ENCODE measurements at regions not wholly inside any gene's neighbourhood (a gene's known extent, or its start where the extent isn't known, plus 50 kb on each side); places are given as distances from the start of the nearest gene placed in this dataset.
"Not testable (repeated sequence)": the region's sequence is repeated elsewhere in the genome, so short reads cannot be mapped to it uniquely, and the experiment has no call there.

DNA sequence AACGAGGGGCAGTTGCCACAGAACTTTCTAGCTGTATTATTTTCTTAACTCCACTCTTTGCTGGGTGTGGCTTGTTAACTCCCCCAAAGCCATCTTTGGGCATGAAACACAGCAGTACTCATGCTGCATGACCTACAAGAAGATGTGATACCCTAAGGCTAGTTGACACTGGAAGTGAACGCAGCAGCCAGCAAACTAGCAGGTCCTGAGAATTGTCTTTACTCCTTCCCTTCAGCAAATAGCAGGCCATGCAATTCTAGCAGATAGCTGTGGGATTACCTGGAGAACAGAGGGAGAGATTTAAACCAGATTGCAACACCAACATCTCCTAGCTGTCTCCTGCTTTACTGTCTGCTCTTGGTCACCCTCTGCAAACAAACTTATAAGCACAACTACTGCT, 688.0 kb upstream of the ZWINT start:
- H3K27me3 Mint-ChIP-seq, result no peaks in the 10 kb centered on the region
- peaks cover 19% of the 10 kb centered on the region for H3K9me3 Mint-ChIP-seq
- H3K4me3 Mint-ChIP-seq, result no peak overlapping the region
- intact Hi-C loops (cut with micrococcal nuclease), result no loop called here
- no peak overlapping the region for H3K27ac Mint-ChIP-seq
- H3K4me1 Mint-ChIP-seq (ENCODE audit: low read depth), result no peaks in the 10 kb centered on the region
- H3K36me3 Mint-ChIP-seq (ENCODE audit: low read depth), result no peaks in the 10 kb centered on the region

GRCh38 chr10:57038531-57038930, 677.5 kb upstream of the ZWINT start:
- Mint-ChIP-seq H3K27ac (no peak overlapping the region), H3K4me1 (ENCODE audit: low read depth) (no peaks in the 10 kb centered on the region), H3K27me3 (no peaks in the 10 kb centered on the region), H3K36me3 (ENCODE audit: low read depth) (no peaks in the 10 kb centered on the region), H3K9me3 (no peaks in the 10 kb centered on the region), H3K4me3 (no peak overlapping the region)
- intact Hi-C loops (cut with micrococcal nuclease), result no loop called here

DNA sequence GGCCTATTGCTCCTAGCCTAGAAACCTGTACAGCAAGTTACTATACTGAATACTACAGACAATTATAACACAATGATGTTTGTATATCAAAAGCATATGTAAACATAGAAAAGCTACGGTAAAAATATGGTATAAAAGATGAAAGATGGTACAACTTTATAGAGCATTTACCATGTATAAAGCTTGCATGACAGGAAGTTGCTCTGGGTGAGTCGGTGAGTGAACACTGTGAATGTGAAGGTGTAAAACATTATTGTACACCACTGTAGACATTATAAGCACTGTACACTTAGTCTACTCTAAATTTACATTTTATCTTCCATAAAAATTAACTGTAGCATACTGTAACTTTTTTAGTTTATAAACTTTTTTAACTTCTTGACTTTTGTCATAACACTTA, 674.3 kb upstream of the ZWINT start:
- Mint-ChIP-seq H3K36me3 (ENCODE audit: low read depth) (no peaks in the 10 kb centered on the region), H3K4me3 (no peak overlapping the region), H3K27me3 (no peaks in the 10 kb centered on the region), H3K4me1 (ENCODE audit: low read depth) (no peaks in the 10 kb centered on the region), H3K27ac (no peak overlapping the region), H3K9me3 (peaks cover 29% of the 10 kb centered on the region)
- intact Hi-C loops (cut with micrococcal nuclease), result no loop called here

DNA sequence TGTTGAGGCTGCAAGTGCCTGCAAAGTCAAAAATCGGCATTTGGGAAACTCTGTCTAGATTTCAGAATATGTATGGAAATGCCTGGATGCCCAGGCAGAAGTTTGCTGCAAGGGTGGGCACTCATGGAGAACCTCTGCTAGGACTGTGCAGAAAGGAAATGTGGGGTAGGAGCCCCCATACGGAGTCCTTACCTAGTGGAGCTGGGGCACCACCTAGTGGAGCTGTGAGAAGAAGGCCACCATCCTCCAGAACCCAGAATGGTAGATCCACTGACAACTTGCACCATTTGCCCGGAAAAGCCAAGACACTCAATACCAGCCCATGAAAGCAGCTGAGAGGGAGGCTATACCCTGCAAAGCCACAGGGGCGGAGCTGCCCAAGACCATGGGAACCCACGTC, 671.2 kb upstream of the ZWINT start:
- intact Hi-C loops (cut with micrococcal nuclease); H3K36me3 Mint-ChIP-seq (ENCODE audit: low read depth); H3K4me3 Mint-ChIP-seq; H3K27me3 Mint-ChIP-seq; H3K4me1 Mint-ChIP-seq (ENCODE audit: low read depth); H3K27ac Mint-ChIP-seq: not testable (repeated sequence)
- peaks cover 31% of the 10 kb centered on the region for H3K9me3 Mint-ChIP-seq

- intact Hi-C loops (cut with micrococcal nuclease), result no loop called here
- H3K36me3 Mint-ChIP-seq (ENCODE audit: low read depth), result no peaks in the 10 kb centered on the region
- no peaks in the 10 kb centered on the region for H3K4me1 Mint-ChIP-seq (ENCODE audit: low read depth)
- no peak overlapping the region for H3K4me3 Mint-ChIP-seq
- no peak overlapping the region for H3K27ac Mint-ChIP-seq
- peaks cover 31% of the 10 kb centered on the region for H3K9me3 Mint-ChIP-seq
- no peaks in the 10 kb centered on the region for H3K27me3 Mint-ChIP-seq
Measured at GRCh38 chr10:57031346-57031745, 670.3 kb upstream of the ZWINT start.

DNA sequence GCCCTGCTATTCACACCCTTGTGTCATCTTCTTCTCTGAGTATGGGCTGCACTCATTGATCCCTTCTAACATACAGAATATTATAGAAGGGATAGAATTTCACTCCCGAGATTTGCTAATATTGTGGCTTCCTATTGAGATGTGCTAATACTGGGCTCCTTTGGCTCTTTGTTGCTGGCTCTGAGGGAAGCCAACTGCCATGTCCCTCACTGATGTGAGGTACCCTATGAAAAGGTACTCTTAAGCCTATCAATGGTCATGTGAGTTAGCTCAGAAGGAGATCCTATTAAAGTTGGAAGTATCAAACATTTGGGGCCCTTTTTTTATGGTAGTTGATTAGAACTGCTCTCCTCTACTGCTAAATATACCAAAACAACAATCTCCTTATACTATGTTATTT, 665.2 kb upstream of the ZWINT start:
- H3K9me3 Mint-ChIP-seq, result peaks cover 12% of the 10 kb centered on the region
- H3K4me3 Mint-ChIP-seq, result no peak overlapping the region
- no peaks in the 10 kb centered on the region for H3K4me1 Mint-ChIP-seq (ENCODE audit: low read depth)
- no peak overlapping the region for H3K27ac Mint-ChIP-seq
- H3K36me3 Mint-ChIP-seq (ENCODE audit: low read depth), result no peaks in the 10 kb centered on the region
- H3K27me3 Mint-ChIP-seq, result no peaks in the 10 kb centered on the region
- intact Hi-C loops (cut with micrococcal nuclease), result no loop called here

DNA sequence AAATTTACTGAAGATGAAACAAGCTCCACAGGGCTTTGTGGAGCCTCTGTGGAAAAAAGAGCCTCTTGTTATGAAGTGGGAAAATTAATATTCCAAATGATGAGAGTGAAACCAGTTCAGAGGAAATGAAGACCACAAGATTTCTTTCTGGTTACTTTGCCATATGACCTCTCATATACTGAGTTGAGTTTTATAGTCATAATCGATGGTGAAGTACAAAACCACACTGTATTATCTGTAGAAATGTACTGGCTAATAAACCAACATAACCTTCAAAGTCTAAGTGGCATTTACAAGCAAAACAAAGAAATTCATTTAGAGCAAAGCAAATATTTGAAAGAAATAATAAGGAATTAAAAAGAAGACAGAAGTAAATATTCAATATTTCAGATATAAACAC, 662.6 kb upstream of the ZWINT start:
- Mint-ChIP-seq H3K36me3 (ENCODE audit: low read depth) (no peaks in the 10 kb centered on the region), H3K27me3 (no peaks in the 10 kb centered on the region), H3K4me1 (ENCODE audit: low read depth) (no peaks in the 10 kb centered on the region), H3K9me3 (no peaks in the 10 kb centered on the region), H3K4me3 (no peak overlapping the region), H3K27ac (no peak overlapping the region)
- intact Hi-C loops (cut with micrococcal nuclease), result no loop called here

DNA sequence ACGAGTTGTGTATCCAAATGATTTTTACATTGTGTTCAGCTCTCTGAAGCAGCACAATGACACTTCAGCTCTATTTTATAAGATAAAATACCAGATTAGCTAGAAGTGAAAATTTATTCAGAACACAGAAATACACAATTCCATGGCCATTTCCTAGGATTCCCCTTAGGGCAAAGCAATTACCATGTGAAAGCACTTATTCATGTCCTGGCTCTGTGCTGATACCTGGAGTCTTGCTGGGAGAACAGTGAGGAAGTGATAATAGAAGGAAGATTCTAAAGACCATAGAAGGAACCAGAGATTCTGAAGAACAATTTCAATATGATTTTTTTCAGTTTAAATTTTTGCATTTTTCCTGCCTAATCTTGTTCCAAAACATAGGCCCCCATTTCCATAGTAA, 657.4 kb upstream of the ZWINT start:
- Mint-ChIP-seq H3K27ac (no peak overlapping the region), H3K36me3 (ENCODE audit: low read depth) (no peaks in the 10 kb centered on the region), H3K9me3 (no peaks in the 10 kb centered on the region), H3K4me1 (ENCODE audit: low read depth) (no peaks in the 10 kb centered on the region), H3K4me3 (no peak overlapping the region), H3K27me3 (no peaks in the 10 kb centered on the region)
- intact Hi-C loops (cut with micrococcal nuclease), result no loop called here

GRCh38 chr10:57017356-57018037, 656.4 kb upstream of the ZWINT start:
- Mint-ChIP-seq H3K27me3 (no peaks in the 10 kb centered on the region), H3K4me1 (ENCODE audit: low read depth) (no peaks in the 10 kb centered on the region), H3K27ac (no peak overlapping the region), H3K9me3 (no peaks in the 10 kb centered on the region), H3K36me3 (ENCODE audit: low read depth) (no peaks in the 10 kb centered on the region), H3K4me3 (no peak overlapping the region)
- intact Hi-C loops (cut with micrococcal nuclease), result no loop called here

DNA sequence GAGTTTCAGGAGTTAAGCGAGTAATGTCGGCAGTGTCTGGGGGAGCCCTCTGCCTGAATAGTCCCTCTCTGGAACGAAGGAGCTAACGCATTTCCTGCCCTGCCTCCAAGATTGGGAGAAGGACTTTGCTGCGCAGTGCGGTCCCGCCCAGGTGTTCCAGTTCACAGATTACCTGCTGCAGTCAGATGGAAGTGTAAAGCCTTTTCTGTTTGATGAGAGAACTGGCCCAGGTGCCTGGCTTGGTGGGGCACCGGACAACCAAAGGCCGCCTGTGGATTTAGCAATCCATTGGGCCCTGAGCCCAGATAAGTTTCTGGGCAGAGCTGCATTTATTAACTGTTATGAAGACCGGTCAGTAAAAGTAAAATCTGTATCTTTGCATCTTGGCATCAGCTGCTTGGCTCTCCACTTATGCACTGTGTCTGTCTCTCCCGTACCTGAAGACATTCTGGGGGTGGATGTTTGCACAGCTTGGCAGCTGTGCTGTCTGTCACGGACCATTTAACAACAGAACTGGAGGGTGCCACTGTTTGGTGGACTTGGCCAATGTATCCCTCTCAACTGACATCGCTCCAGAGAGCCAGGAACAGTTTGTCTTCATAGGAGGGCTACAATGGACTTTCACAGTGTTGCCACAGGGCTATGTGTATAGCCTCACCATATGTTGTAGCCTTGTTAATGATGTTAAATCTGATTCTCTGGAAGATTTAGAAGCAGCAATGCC, 654.7 kb upstream of the ZWINT start:
- Mint-ChIP-seq H3K36me3 (ENCODE audit: low read depth) (no peaks in the 10 kb centered on the region), H3K4me3 (no peak overlapping the region), H3K27me3 (no peaks in the 10 kb centered on the region), H3K4me1 (ENCODE audit: low read depth) (no peaks in the 10 kb centered on the region), H3K9me3 (no peaks in the 10 kb centered on the region), H3K27ac (no peak overlapping the region)
- intact Hi-C loops (cut with micrococcal nuclease), result no loop called here

DNA sequence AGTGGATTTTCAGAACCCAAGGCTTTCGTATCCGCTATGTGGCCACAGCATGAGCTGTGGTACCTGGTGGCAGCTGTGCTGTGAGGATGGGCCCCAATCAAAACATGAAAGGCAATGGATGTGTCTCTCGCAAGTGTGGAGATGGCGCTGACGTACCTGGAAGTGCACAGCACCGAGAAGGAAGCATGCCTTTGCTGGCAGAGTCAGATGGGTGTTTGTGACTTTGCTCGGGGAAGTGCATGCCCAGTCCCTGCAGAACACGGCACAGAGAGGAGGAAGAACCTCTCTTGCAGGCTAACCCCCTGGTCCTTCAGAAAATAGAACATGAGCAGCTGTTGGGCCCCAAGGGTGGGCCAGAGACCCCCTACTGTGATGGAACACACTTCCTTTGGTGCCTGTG, 654.1 kb upstream of the ZWINT start:
- Mint-ChIP-seq H3K27ac (no peak overlapping the region), H3K9me3 (no peaks in the 10 kb centered on the region)
- intact Hi-C loops (cut with micrococcal nuclease), result no loop called here

DNA sequence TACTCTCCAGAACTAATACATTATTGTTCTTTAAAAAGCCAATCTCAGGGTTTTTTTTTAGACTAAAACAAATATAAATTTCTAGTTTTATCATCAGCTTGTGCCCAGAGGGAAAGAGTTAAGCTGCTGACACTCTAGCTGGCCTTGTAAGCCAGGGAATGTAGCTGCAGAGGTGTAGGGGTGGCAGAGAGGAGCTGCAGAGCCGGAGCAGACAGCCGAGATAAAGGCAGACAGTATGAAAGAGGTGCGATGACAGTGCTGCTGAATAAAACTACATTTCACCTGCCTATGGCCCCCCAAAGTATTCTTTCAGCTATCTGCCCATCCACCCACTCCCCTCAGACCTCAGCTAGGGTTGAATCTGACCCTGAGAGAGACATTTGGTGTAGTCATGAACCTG, 653.7 kb upstream of the ZWINT start:
- intact Hi-C loops (cut with micrococcal nuclease), result no loop called here
- H3K4me1 Mint-ChIP-seq (ENCODE audit: low read depth), result no peaks in the 10 kb centered on the region
- no peaks in the 10 kb centered on the region for H3K36me3 Mint-ChIP-seq (ENCODE audit: low read depth)
- H3K27me3 Mint-ChIP-seq, result no peaks in the 10 kb centered on the region
- H3K9me3 Mint-ChIP-seq, result no peaks in the 10 kb centered on the region
- no peak overlapping the region for H3K4me3 Mint-ChIP-seq
- no peak overlapping the region for H3K27ac Mint-ChIP-seq

More for the DNA sequence above, 654.1 kb upstream of the ZWINT start:
- no peak overlapping the region for H3K4me3 Mint-ChIP-seq
- H3K27me3 Mint-ChIP-seq, result no peaks in the 10 kb centered on the region
- H3K36me3 Mint-ChIP-seq (ENCODE audit: low read depth), result no peaks in the 10 kb centered on the region
- H3K4me1 Mint-ChIP-seq (ENCODE audit: low read depth), result no peaks in the 10 kb centered on the region

DNA sequence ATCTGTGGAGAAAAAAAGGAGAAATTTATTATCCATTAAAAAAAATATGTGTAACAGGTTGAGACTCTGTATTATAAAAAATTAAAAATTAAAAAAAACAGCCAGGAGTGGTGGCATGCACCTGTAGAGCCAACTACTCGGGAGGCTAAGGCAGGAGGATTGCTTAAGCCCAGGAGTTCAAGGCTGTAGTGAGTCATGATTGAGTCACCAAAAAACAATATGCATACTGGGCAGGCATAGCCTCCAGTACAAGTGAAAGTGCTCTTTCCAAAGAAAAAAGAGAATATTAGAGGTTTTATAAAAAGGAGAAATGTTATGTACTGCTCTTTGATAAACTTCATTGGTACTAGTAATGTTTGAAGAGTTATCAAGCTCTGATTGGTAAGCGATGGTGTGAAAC, 647.1 kb upstream of the ZWINT start:
- no peaks in the 10 kb centered on the region for H3K27me3 Mint-ChIP-seq
- H3K4me1 Mint-ChIP-seq (ENCODE audit: low read depth), result no peaks in the 10 kb centered on the region
- peaks cover 9% of the 10 kb centered on the region for H3K9me3 Mint-ChIP-seq
- H3K36me3 Mint-ChIP-seq (ENCODE audit: low read depth), result no peaks in the 10 kb centered on the region
- no peak overlapping the region for H3K4me3 Mint-ChIP-seq
- intact Hi-C loops (cut with micrococcal nuclease), result no loop called here
- H3K27ac Mint-ChIP-seq, result no peak overlapping the region

DNA sequence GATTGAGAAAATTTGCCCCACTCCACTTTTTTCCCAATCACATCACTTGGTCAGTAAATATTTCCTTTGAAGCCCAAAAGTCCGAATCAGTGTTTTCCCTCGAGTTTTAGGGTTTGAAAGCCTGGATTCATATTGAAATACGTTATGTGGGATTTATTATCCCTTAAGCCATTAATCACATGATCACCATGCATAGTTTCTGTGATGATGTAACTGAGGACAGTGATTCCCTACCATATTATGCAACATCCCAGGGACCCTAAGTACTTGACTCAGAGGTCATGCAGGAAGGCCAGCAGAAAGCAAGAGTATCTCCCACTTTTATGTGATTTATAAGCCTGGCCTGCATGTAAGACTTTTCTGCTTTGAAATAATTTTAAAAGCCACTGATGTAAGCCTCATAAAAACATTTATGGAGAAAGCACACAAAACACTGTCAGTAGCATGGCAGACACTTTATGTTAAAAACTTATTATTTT, 630.6 kb upstream of the ZWINT start:
- Mint-ChIP-seq H3K9me3 (peaks cover 28% of the 10 kb centered on the region), H3K4me3 (no peak overlapping the region), H3K27me3 (no peaks in the 10 kb centered on the region), H3K4me1 (ENCODE audit: low read depth) (no peaks in the 10 kb centered on the region), H3K36me3 (ENCODE audit: low read depth) (no peaks in the 10 kb centered on the region), H3K27ac (no peak overlapping the region)
- intact Hi-C loops (cut with micrococcal nuclease), result no loop called here

GRCh38 chr10:56975513-56975912, 614.5 kb upstream of the ZWINT start:
- Mint-ChIP-seq H3K36me3 (ENCODE audit: low read depth) (no peaks in the 10 kb centered on the region), H3K27ac (no peak overlapping the region), H3K27me3 (no peaks in the 10 kb centered on the region), H3K4me3 (no peak overlapping the region), H3K4me1 (ENCODE audit: low read depth) (no peaks in the 10 kb centered on the region), H3K9me3 (peaks cover 9% of the 10 kb centered on the region)
- intact Hi-C loops (cut with micrococcal nuclease), result no loop called here

Data from dendritic cell treated with granulocyte-macrophage colony-stimulating factor and Interleukin-4, amounts not matched to agents 40 ng/mL and 50 ng/mL, for 4 days (primary cell).